GM12878 (cell line): ENCODE measurements at regions not wholly inside any gene's neighbourhood (a gene's known extent, or its start where the extent isn't known, plus 50 kb on each side); places are given as distances from the start of the nearest gene placed in this dataset.

ENCODE experiments used
- ASH2L ChIP-seq: fragments of 300-600, 200-600 bp; sonication (generic); IDR thresholded peaks from 2 replicates; pipeline ENCODE4 v1.6.1; 2017; ENCODE audit warnings: low read depth, mild to moderate bottlenecking, borderline replicate concordance
- CBX5 ChIP-seq: sonication (generic); IDR thresholded peaks from 2 replicates; pipeline ENCODE4 v1.6.1; 2016; ENCODE audit warnings: low read depth, moderate library complexity, mild to moderate bottlenecking, inconsistent platforms
- CEBPB ChIP-seq, 2 experiments: fragments of 150-350 bp in 1 of 2; IDR thresholded peaks; 2 replicates each; pipeline ENCODE4 v1.6.1; 2012 to 2014; ENCODE audit warnings: low read depth in 2 of 2, low read length in 2 of 2, borderline replicate concordance in 1 of 2, inconsistent platforms in 1 of 2
- ETV6 ChIP-seq, 2 experiments: fragments of 450-650 bp in 1 of 2; IDR thresholded peaks in 1 of 2; conservative IDR thresholded peaks in 1 of 2; 2 replicates each; pipeline ENCODE4 v1.6.1; 2014; ENCODE audit warnings: antibody characterized with exemption in 1 of 2, borderline replicate concordance in 1 of 2, low read depth in 1 of 2, mild to moderate bottlenecking in 1 of 2, moderate library complexity in 1 of 2
- IKZF1 ChIP-seq: fragments of 450-650 bp; conservative IDR thresholded peaks from 2 replicates; pipeline ENCODE4 v1.6.1; 2017; ENCODE audit warnings: antibody characterized with exemption, mild to moderate bottlenecking
- NFIC ChIP-seq: IDR thresholded peaks from 2 replicates; pipeline ENCODE4 v1.6.1; 2012; ENCODE audit warnings: low read depth, mild to moderate bottlenecking, inconsistent platforms, low read length, moderate library complexity
- POU2F2 ChIP-seq: IDR thresholded peaks from 3 replicates; pipeline ENCODE4 v1.6.1; 2011; ENCODE audit warnings: low read depth, mild to moderate bottlenecking, low read length, borderline replicate concordance
- RAD51 ChIP-seq: fragments of 450-650 bp; IDR thresholded peaks from 2 replicates; pipeline ENCODE4 v1.6.1; 2016; ENCODE audit warnings: moderate library complexity, mild to moderate bottlenecking, inconsistent platforms
- SMC3 ChIP-seq: IDR thresholded peaks from 2 replicates; pipeline ENCODE4 v1.6.1; 2011; ENCODE audit warnings: low read length, improper control_type of control experiment, borderline replicate concordance
- STAT3 ChIP-seq: IDR thresholded peaks from 2 replicates; pipeline ENCODE4 v1.6.1; 2011; ENCODE audit warnings: low read depth, low read length, improper control_type of control experiment
- TARDBP ChIP-seq: IDR thresholded peaks from 2 replicates; pipeline ENCODE4 v1.6.1; 2016; ENCODE audit warnings: borderline replicate concordance
- TF ChIP-seq, protein P1 (sequence below), 3 experiments: IDR thresholded peaks in 2 of 3; conservative IDR thresholded peaks in 1 of 3; 2 replicates each; pipeline ENCODE4 v1.5.1; 2011; ENCODE audit warnings: low read depth in 3 of 3, low read length in 3 of 3, mild to moderate bottlenecking in 3 of 3, control low read depth in 2 of 3, moderate library complexity in 2 of 3, inconsistent platforms in 1 of 3, mixed read lengths in 1 of 3; ENCODE audit not compliant: control insufficient read depth in 2 of 3, insufficient read depth in 1 of 3; ENCODE audit errors: extremely low read depth in 1 of 3

- TF ChIP-seq, protein P1, sequence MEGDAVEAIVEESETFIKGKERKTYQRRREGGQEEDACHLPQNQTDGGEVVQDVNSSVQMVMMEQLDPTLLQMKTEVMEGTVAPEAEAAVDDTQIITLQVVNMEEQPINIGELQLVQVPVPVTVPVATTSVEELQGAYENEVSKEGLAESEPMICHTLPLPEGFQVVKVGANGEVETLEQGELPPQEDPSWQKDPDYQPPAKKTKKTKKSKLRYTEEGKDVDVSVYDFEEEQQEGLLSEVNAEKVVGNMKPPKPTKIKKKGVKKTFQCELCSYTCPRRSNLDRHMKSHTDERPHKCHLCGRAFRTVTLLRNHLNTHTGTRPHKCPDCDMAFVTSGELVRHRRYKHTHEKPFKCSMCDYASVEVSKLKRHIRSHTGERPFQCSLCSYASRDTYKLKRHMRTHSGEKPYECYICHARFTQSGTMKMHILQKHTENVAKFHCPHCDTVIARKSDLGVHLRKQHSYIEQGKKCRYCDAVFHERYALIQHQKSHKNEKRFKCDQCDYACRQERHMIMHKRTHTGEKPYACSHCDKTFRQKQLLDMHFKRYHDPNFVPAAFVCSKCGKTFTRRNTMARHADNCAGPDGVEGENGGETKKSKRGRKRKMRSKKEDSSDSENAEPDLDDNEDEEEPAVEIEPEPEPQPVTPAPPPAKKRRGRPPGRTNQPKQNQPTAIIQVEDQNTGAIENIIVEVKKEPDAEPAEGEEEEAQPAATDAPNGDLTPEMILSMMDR (IDR thresholded peaks at IDR 0.05 in 2 of 3, conservative IDR thresholded peaks at IDR 0.05 in 1 of 3; ENCODE audit: control insufficient read depth in 2 of 3, extremely low read depth in 1 of 3, insufficient read depth in 1 of 3, low read depth in 3 of 3, low read length in 3 of 3), result no peak
- no peak for TF ChIP-seq TARDBP
- no peak for TF ChIP-seq NFIC
- no peak for TF ChIP-seq ASH2L
- TF ChIP-seq STAT3, result no peak
- TF ChIP-seq CBX5, result no peak
- TF ChIP-seq CEBPB (IDR thresholded peaks at IDR 0.05; ENCODE audit: borderline replicate concordance in 1 of 2, low read depth in 2 of 2, low read length in 2 of 2), result no peak
- no peak for TF ChIP-seq IKZF1
- TF ChIP-seq RAD51, result no peak
- TF ChIP-seq POU2F2, result no peak
- TF ChIP-seq SMC3, result no peak
- TF ChIP-seq ETV6 (conservative IDR thresholded peaks at IDR 0.05 in 1 of 2, IDR thresholded peaks at IDR 0.05 in 1 of 2; ENCODE audit: borderline replicate concordance in 1 of 2, low read depth in 1 of 2), result no peak
Observed at GRCh38 chr7:113996405-113996804, 77.6 kb upstream of the PPP1R3A start.
